OCI-LY1 (cell line): ENCODE measurements at regions not wholly inside any gene's neighbourhood (a gene's known extent, or its start where the extent isn't known, plus 50 kb on each side); places are given as distances from the start of the nearest gene placed in this dataset.
"Not testable (repeated sequence)": the region's sequence is repeated elsewhere in the genome, so short reads cannot be mapped to it uniquely, and the experiment has no call there.

Source experiments
- EZH2 ChIP-seq: fragments of 200-600 bp; sonication (generic), shearing (Covaris generic); IDR thresholded peaks from 2 replicates; pipeline ENCODE4 v1.8.0; 2017; ENCODE audit warnings: borderline replicate concordance, mixed run types, mild to moderate bottlenecking, antibody characterized with exemption, low read length, moderate library complexity, mixed read lengths
- TF ChIP-seq, protein P1 (sequence below): fragments of 200-600 bp; sonication (generic), shearing (Covaris generic); IDR thresholded peaks from 2 replicates; pipeline ENCODE4 v1.5.1; 2017; ENCODE audit warnings: mild to moderate bottlenecking, antibody characterized with exemption, low read length, moderate library complexity, mixed read lengths

DNA sequence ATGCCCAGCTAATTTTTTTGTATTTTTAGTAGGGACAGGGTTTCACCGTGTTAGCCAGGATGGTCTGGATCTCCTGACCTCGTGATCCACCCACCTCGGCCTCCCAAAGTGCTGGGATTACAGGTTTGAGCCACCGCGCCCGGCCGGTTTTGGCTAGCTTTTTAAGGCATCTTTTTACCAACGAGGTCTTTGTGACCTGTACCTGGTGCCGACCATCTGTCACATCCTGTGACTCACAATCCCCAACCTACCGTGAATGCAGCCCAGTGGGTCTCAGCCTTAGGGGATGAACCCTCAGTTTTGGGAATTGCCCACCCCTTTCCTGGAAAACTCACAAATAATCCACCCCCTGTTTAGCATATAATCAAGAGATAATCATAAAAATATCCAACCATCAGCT lies 607.4 kb upstream of the RBFOX1 start:
- TF ChIP-seq, protein P1, sequence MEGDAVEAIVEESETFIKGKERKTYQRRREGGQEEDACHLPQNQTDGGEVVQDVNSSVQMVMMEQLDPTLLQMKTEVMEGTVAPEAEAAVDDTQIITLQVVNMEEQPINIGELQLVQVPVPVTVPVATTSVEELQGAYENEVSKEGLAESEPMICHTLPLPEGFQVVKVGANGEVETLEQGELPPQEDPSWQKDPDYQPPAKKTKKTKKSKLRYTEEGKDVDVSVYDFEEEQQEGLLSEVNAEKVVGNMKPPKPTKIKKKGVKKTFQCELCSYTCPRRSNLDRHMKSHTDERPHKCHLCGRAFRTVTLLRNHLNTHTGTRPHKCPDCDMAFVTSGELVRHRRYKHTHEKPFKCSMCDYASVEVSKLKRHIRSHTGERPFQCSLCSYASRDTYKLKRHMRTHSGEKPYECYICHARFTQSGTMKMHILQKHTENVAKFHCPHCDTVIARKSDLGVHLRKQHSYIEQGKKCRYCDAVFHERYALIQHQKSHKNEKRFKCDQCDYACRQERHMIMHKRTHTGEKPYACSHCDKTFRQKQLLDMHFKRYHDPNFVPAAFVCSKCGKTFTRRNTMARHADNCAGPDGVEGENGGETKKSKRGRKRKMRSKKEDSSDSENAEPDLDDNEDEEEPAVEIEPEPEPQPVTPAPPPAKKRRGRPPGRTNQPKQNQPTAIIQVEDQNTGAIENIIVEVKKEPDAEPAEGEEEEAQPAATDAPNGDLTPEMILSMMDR: not testable (repeated sequence)
- TF ChIP-seq EZH2: not testable (repeated sequence)
